IMR-90 (cell line): ENCODE measurements at regions not wholly inside any gene's neighbourhood (a gene's known extent, or its start where the extent isn't known, plus 50 kb on each side); places are given as distances from the start of the nearest gene placed in this dataset.

Experiments
- ATAC-seq: fragments of 200-7000 bp; cut with Tn5 transposase; 2 replicates; pipeline ENCODE4 v1.9.1; 2020; ENCODE audit warnings: low read depth, mild to moderate bottlenecking, moderate library complexity
- BruUV-seq: library from RNA; stranded (reverse); fragments of 400-500 nt; replicated peaks from 2 replicates; lab custom pipeline; 2021; lab: Mats Ljungman, UMichigan
- CTCF ChIA-PET: fragments of 300-600 bp; formaldehyde crosslinking; extraction: SDS; loops from one replicate; lab custom pipeline; 2021; ENCODE audit warnings: antibody characterized with exemption; lab: Yijun Ruan, JAX
- POLR2A ChIA-PET: fragments of 300-600 bp; sonication (Branson Sonifier 250); formaldehyde crosslinking; loops from one replicate; lab custom pipeline; 2022; ENCODE audit warnings: antibody characterized with exemption; ENCODE audit not compliant: unreplicated experiment; lab: Charles Lee
- DNase-seq: peaks from one replicate; pipeline ENCODE4 v3.0.0; 2013
- H2AFZ ChIP-seq: replicated peaks from 2 replicates; pipeline ENCODE3; 2013; ENCODE audit warnings: low read length, mild to moderate bottlenecking; ENCODE audit not compliant: poor library complexity
- H2AK5ac ChIP-seq: 2 replicates; pipeline ENCODE4 v1.6.1; 2013; ENCODE audit warnings: low read depth, low read length, inconsistent platforms
- H2AK9ac ChIP-seq: replicated peaks from 2 replicates; pipeline ENCODE3; 2013; ENCODE audit warnings: mild to moderate bottlenecking, low read depth, low read length, moderate library complexity; ENCODE audit not compliant: poor library complexity
- H2BK120ac ChIP-seq: 2 replicates; pipeline ENCODE4 v1.6.1; 2013; ENCODE audit warnings: low read depth, low read length, inconsistent platforms
- H2BK15ac ChIP-seq: 3 replicates; pipeline ENCODE4 v1.6.1; 2013; ENCODE audit warnings: low read depth, low read length, inconsistent platforms
- H2BK20ac ChIP-seq: 2 replicates; pipeline ENCODE4 v1.6.1; 2013; ENCODE audit warnings: low read depth, mild to moderate bottlenecking, inconsistent platforms, low read length, moderate library complexity
- H2BK5ac ChIP-seq: 2 replicates; pipeline ENCODE4 v1.6.1; 2013; ENCODE audit warnings: mild to moderate bottlenecking, low read depth, low read length, inconsistent platforms; ENCODE audit not compliant: poor library complexity, severe bottlenecking
- H3K14ac ChIP-seq: replicated peaks from 2 replicates; pipeline ENCODE4 v1.6.1; 2013; ENCODE audit warnings: low read depth, low read length, inconsistent platforms
- H3K18ac ChIP-seq: 2 replicates; pipeline ENCODE4 v1.6.1; 2013; ENCODE audit warnings: low read depth, low read length, control low read depth
- H3K23ac ChIP-seq: 2 replicates; pipeline ENCODE4 v1.6.1; 2013; ENCODE audit warnings: low read depth, low read length, inconsistent platforms
- H3K27ac ChIP-seq: 2 replicates; pipeline ENCODE4 v1.5.1; 2013; ENCODE audit warnings: mild to moderate bottlenecking, control low read depth, low read length; ENCODE audit not compliant: insufficient read depth
- H3K27me3 ChIP-seq: 2 replicates; pipeline ENCODE4 v1.6.1; 2013; ENCODE audit warnings: low read length; ENCODE audit not compliant: control insufficient read depth, insufficient read depth
- H3K36me3 ChIP-seq: 2 replicates; pipeline ENCODE4 v1.6.1; 2013; ENCODE audit warnings: low read length, mixed read lengths; ENCODE audit not compliant: control insufficient read depth, insufficient read depth
- H3K4ac ChIP-seq: 2 replicates; pipeline ENCODE4 v1.6.1; 2013; ENCODE audit warnings: low read depth, low read length, inconsistent platforms
- H3K4me1 ChIP-seq: 2 replicates; pipeline ENCODE4 v1.6.1; 2013; ENCODE audit warnings: low read length, mixed read lengths; ENCODE audit not compliant: control insufficient read depth, insufficient read depth
- H3K4me2 ChIP-seq: 2 replicates; pipeline ENCODE4 v1.6.1; 2013; ENCODE audit warnings: low read depth, mild to moderate bottlenecking, control low read depth, low read length, moderate library complexity
- H3K4me3 ChIP-seq: 2 replicates; pipeline ENCODE4 v1.5.1; 2013; ENCODE audit warnings: low read depth, mild to moderate bottlenecking, control low read depth, low read length, moderate library complexity; ENCODE audit not compliant: insufficient read depth
- H3K56ac ChIP-seq: 2 replicates; pipeline ENCODE4 v1.6.1; 2013; ENCODE audit warnings: low read length, inconsistent platforms; ENCODE audit not compliant: insufficient read depth; ENCODE audit errors: extremely low read depth
- H3K79me1 ChIP-seq, 2 experiments: 2 replicates each; pipeline ENCODE4 v1.6.1; 2013; ENCODE audit warnings: low read length in 2 of 2, inconsistent platforms in 1 of 2, low read depth in 1 of 2
- H3K9ac ChIP-seq: 2 replicates; pipeline ENCODE4 v1.6.1; 2013; ENCODE audit warnings: low read depth, low read length, control low read depth
- H3K9me1 ChIP-seq: 2 replicates; pipeline ENCODE4 v1.6.1; 2013; ENCODE audit warnings: low read length, inconsistent platforms; ENCODE audit not compliant: insufficient read depth
- H3K9me3 ChIP-seq: 2 replicates; pipeline ENCODE4 v1.6.1; 2013; ENCODE audit warnings: low read length; ENCODE audit not compliant: control insufficient read depth, insufficient read depth
- H4K20me1 ChIP-seq: 2 replicates; pipeline ENCODE4 v1.6.1; 2013; ENCODE audit warnings: low read length, inconsistent platforms; ENCODE audit not compliant: insufficient read depth
- H4K5ac ChIP-seq: 2 replicates; pipeline ENCODE4 v1.6.1; 2013; ENCODE audit warnings: mild to moderate bottlenecking, low read depth, low read length, control low read depth
- H4K8ac ChIP-seq, 2 experiments: 2 replicates each; pipeline ENCODE4 v1.6.1; 2013; ENCODE audit warnings: low read depth in 2 of 2, low read length in 2 of 2, control low read depth in 1 of 2, inconsistent platforms in 1 of 2
- H4K91ac ChIP-seq: 2 replicates; pipeline ENCODE4 v1.6.1; 2013; ENCODE audit warnings: low read depth, low read length, inconsistent platforms; ENCODE audit not compliant: insufficient read depth
- BHLHE40 ChIP-seq: fragments of 150-350 bp; IDR thresholded peaks from 2 replicates; pipeline ENCODE4 v1.6.1; 2016; ENCODE audit warnings: mild to moderate bottlenecking, low read depth, low read length
- CEBPB ChIP-seq: IDR thresholded peaks from 2 replicates; pipeline ENCODE4 v1.6.1; 2012; ENCODE audit warnings: low read depth, low read length, improper control_type of control experiment
- CHD1 ChIP-seq: IDR thresholded peaks from 2 replicates; pipeline ENCODE4 v1.6.1; 2012; ENCODE audit warnings: low read depth, low read length, improper control_type of control experiment
- FOS ChIP-seq: fragments of 150-350 bp; IDR thresholded peaks from 2 replicates; pipeline ENCODE4 v1.6.1; 2016; ENCODE audit warnings: low read depth, low read length
- MAFK ChIP-seq: IDR thresholded peaks from 2 replicates; pipeline ENCODE4 v1.6.1; 2012; ENCODE audit warnings: low read depth, low read length, improper control_type of control experiment
- MAZ ChIP-seq: IDR thresholded peaks from 2 replicates; pipeline ENCODE4 v1.6.1; 2012; ENCODE audit warnings: low read depth, mild to moderate bottlenecking, low read length, improper control_type of control experiment, moderate library complexity, borderline replicate concordance
- MXI1 ChIP-seq: IDR thresholded peaks from 2 replicates; pipeline ENCODE4 v1.6.1; 2012; ENCODE audit warnings: low read depth, mild to moderate bottlenecking, low read length, moderate library complexity, borderline replicate concordance
- NFE2L2 ChIP-seq: fragments of 150-350 bp; IDR thresholded peaks from 2 replicates; pipeline ENCODE4 v1.6.1; 2016; ENCODE audit warnings: low read depth, mild to moderate bottlenecking, low read length
- POLR2A ChIP-seq: IDR thresholded peaks from 2 replicates; pipeline ENCODE4 v1.6.1; 2012; ENCODE audit warnings: mild to moderate bottlenecking, low read depth, low read length
- RAD21 ChIP-seq: IDR thresholded peaks from 2 replicates; pipeline ENCODE4 v1.6.1; 2012; ENCODE audit warnings: low read length, improper control_type of control experiment
- RCOR1 ChIP-seq: IDR thresholded peaks from 2 replicates; pipeline ENCODE4 v1.6.1; 2012; ENCODE audit warnings: mild to moderate bottlenecking, low read length, improper control_type of control experiment; ENCODE audit not compliant: insufficient replicate concordance
- RFX5 ChIP-seq: IDR thresholded peaks from 2 replicates; pipeline ENCODE4 v1.8.0; 2012; ENCODE audit warnings: low read depth, mild to moderate bottlenecking, low read length, moderate library complexity
- SMC3 ChIP-seq: fragments of 150-350 bp; IDR thresholded peaks from 2 replicates; pipeline ENCODE4 v1.6.1; 2016; ENCODE audit warnings: low read depth, mild to moderate bottlenecking, antibody characterized with exemption, low read length, moderate library complexity
- dilution Hi-C: fragments of 300-500 bp; cut with HindIII; formaldehyde crosslinking; loops from one replicate; pipeline ENCODE4 v1.14.3; 2018; ENCODE audit warnings: low sequenced_read_pairs; ENCODE audit not compliant: unreplicated experiment
- in situ Hi-C: fragments of 300-500 bp; cut with MboI; formaldehyde crosslinking; loops from 3 replicates; pipeline ENCODE4 v1.14.3; 2019; ENCODE audit warnings: low sequenced_read_pairs, inconsistent platforms, mixed read lengths
- intact Hi-C: fragments of 100-400 bp; cut with micrococcal nuclease; formaldehyde crosslinking; loops from 2 replicates; pipeline ENCODE4 v1.10.0; 2022
- TF ChIP-seq, protein P1 (sequence below): fragments of 150-350 bp; IDR thresholded peaks from 2 replicates; pipeline ENCODE4 v1.6.1; 2016; ENCODE audit warnings: low read depth, mild to moderate bottlenecking, low read length, moderate library complexity, borderline replicate concordance
- TF ChIP-seq, protein P2 (sequence below): conservative IDR thresholded peaks from 2 replicates; pipeline ENCODE4 v1.5.1; 2012; ENCODE audit warnings: mild to moderate bottlenecking, low read depth, low read length, improper control_type of control experiment
- TF ChIP-seq, protein P3 (sequence below): fragments of 150-350 bp; IDR thresholded peaks from 2 replicates; pipeline ENCODE4 v1.6.1; 2017; ENCODE audit warnings: mild to moderate bottlenecking, antibody characterized with exemption, low read length, low read depth

- TF ChIP-seq MAFK = no peak
- no peak for TF ChIP-seq SMC3
- no peak for TF ChIP-seq POLR2A
- TF ChIP-seq, protein P1, sequence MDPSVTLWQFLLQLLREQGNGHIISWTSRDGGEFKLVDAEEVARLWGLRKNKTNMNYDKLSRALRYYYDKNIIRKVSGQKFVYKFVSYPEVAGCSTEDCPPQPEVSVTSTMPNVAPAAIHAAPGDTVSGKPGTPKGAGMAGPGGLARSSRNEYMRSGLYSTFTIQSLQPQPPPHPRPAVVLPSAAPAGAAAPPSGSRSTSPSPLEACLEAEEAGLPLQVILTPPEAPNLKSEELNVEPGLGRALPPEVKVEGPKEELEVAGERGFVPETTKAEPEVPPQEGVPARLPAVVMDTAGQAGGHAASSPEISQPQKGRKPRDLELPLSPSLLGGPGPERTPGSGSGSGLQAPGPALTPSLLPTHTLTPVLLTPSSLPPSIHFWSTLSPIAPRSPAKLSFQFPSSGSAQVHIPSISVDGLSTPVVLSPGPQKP = no peak
- no peak for TF ChIP-seq BHLHE40
- TF ChIP-seq RAD21 = no peak
- no peak for TF ChIP-seq CEBPB
- TF ChIP-seq, protein P2, sequence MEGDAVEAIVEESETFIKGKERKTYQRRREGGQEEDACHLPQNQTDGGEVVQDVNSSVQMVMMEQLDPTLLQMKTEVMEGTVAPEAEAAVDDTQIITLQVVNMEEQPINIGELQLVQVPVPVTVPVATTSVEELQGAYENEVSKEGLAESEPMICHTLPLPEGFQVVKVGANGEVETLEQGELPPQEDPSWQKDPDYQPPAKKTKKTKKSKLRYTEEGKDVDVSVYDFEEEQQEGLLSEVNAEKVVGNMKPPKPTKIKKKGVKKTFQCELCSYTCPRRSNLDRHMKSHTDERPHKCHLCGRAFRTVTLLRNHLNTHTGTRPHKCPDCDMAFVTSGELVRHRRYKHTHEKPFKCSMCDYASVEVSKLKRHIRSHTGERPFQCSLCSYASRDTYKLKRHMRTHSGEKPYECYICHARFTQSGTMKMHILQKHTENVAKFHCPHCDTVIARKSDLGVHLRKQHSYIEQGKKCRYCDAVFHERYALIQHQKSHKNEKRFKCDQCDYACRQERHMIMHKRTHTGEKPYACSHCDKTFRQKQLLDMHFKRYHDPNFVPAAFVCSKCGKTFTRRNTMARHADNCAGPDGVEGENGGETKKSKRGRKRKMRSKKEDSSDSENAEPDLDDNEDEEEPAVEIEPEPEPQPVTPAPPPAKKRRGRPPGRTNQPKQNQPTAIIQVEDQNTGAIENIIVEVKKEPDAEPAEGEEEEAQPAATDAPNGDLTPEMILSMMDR = no peak
- TF ChIP-seq RCOR1 = no peak
- TF ChIP-seq CHD1 = no peak
- TF ChIP-seq NFE2L2 = no peak
- TF ChIP-seq, protein P3, sequence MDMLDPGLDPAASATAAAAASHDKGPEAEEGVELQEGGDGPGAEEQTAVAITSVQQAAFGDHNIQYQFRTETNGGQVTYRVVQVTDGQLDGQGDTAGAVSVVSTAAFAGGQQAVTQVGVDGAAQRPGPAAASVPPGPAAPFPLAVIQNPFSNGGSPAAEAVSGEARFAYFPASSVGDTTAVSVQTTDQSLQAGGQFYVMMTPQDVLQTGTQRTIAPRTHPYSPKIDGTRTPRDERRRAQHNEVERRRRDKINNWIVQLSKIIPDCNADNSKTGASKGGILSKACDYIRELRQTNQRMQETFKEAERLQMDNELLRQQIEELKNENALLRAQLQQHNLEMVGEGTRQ = no peak
- no peak for TF ChIP-seq FOS
- no peak for TF ChIP-seq MXI1
- TF ChIP-seq MAZ = no peak
- TF ChIP-seq RFX5 = no peak
- dilution Hi-C loops = no loop called here
- no peak overlapping the region for H4K5ac ChIP-seq
- H3K9ac ChIP-seq = no peak overlapping the region
- H2BK20ac ChIP-seq = no peak overlapping the region
- H2AFZ ChIP-seq = no peak overlapping the region
- H3K79me1 ChIP-seq = no peaks in the 10 kb centered on the region
- no peak overlapping the region for H3K4ac ChIP-seq
- no peak overlapping the region for H2BK120ac ChIP-seq
- no peak overlapping the region for H4K8ac ChIP-seq
- no peak overlapping the region for H3K27ac ChIP-seq
- H2AK5ac ChIP-seq = no peak overlapping the region
- intact Hi-C loops = no loop called here
- no peaks in the 10 kb centered on the region for H3K36me3 ChIP-seq
- H3K4me3 ChIP-seq = no peak overlapping the region
- H3K4me1 ChIP-seq = no peaks in the 10 kb centered on the region
- no peak overlapping the region for H2BK15ac ChIP-seq
- no peaks in the 10 kb centered on the region for H4K20me1 ChIP-seq
- DNase-seq (no peak), ATAC-seq (no peak)
- no peak overlapping the region for H3K56ac ChIP-seq
- ChIA-PET POLR2A (no interaction called here), CTCF (no interaction called here)
- H3K14ac ChIP-seq = no peak overlapping the region
- H3K4me2 ChIP-seq = no peak overlapping the region
- H2AK9ac ChIP-seq = no peak overlapping the region
- no TSS peak for BruUV-seq
- in situ Hi-C loops = no loop called here
- H3K9me1 ChIP-seq = no peaks in the 10 kb centered on the region
- H3K23ac ChIP-seq = no peak overlapping the region
- H4K91ac ChIP-seq = no peak overlapping the region
- 0 out of 2 replicates have a peak, but pooled peaks cover 2% of the 10 kb centered on the region for H3K9me3 ChIP-seq
- H3K27me3 ChIP-seq = no peaks in the 10 kb centered on the region
- H3K18ac ChIP-seq = no peak overlapping the region
- H2BK5ac ChIP-seq = no peak overlapping the region
Observed at GRCh38 chr18:30248056-30248455, 794.5 kb downstream of the DSC3 start.
